ENCODE measurements at regions not wholly inside any gene's neighbourhood (a gene's known extent, or its start where the extent isn't known, plus 50 kb on each side); places are given as distances from the start of the nearest gene placed in this dataset.

- no peak for TF ChIP-seq POLR2A (IDR thresholded peaks at IDR 0.05)
- no peak for TF ChIP-seq CTCF (IDR thresholded peaks at IDR 0.05)
- intact Hi-C loops (cut with DNase I; ENCODE audit: low total_unique reads) = no loop called here
- 81 to 83% methylated on average over 8 of the region's 8 CpGs for WGBS, 2 donors
Observed at GRCh38 chr13:22009500-22009899, 338.6 kb downstream of the FGF9 start.

GRCh38 chr13:22009937-22010336, 339.1 kb downstream of the FGF9 start:
- TF ChIP-seq CTCF (IDR thresholded peaks at IDR 0.05) (no peak), POLR2A (IDR thresholded peaks at IDR 0.05) (no peak)
- Histone ChIP-seq H3K4me1 (no peaks in the 10 kb centered on the region), H3K27me3 (no peaks in the 10 kb centered on the region), H3K4me3 (no peak overlapping the region), H3K9me3 (no peaks in the 10 kb centered on the region), H3K36me3 (ENCODE audit: low read depth, missing control alignments) (no peaks in the 10 kb centered on the region), H3K27ac (no peak overlapping the region)
- WGBS, 2 donors = 83 to 94% methylated on average over 6 of the region's 6 CpGs
- intact Hi-C loops (cut with DNase I; ENCODE audit: low total_unique reads) = no loop called here
- no peak for DNase-seq

More at GRCh38 chr13:22009500-22009899, 338.6 kb downstream of the FGF9 start:
- Histone ChIP-seq H3K27me3 (no peaks in the 10 kb centered on the region), H3K4me1 (no peaks in the 10 kb centered on the region), H3K4me3 (no peak overlapping the region), H3K9me3 (no peaks in the 10 kb centered on the region), H3K36me3 (ENCODE audit: low read depth, missing control alignments) (no peaks in the 10 kb centered on the region), H3K27ac (no peak overlapping the region)
- peak; percentile 20 for DNase-seq

- H3K27ac ChIP-seq = no peak overlapping the region
- no peaks in the 10 kb centered on the region for H3K9me3 ChIP-seq
- H3K4me3 ChIP-seq = no peak overlapping the region
- intact Hi-C loops (cut with DNase I; ENCODE audit: low total_unique reads) = no loop called here
- H3K36me3 ChIP-seq (ENCODE audit: low read depth, missing control alignments) = no peaks in the 10 kb centered on the region
- DNase-seq = no peak
- H3K27me3 ChIP-seq = no peaks in the 10 kb centered on the region
- 71 to 74% methylated on average over 2 of the region's 2 CpGs for WGBS, 2 donors
- no peak for TF ChIP-seq POLR2A (IDR thresholded peaks at IDR 0.05)
- no peak for TF ChIP-seq CTCF (IDR thresholded peaks at IDR 0.05)
- no peaks in the 10 kb centered on the region for H3K4me1 ChIP-seq
Observed at GRCh38 chr13:22012686-22013085, 341.8 kb downstream of the FGF9 start.

- Histone ChIP-seq H3K27ac (no peak overlapping the region), H3K27me3 (no peaks in the 10 kb centered on the region), H3K4me1 (no peaks in the 10 kb centered on the region), H3K9me3 (no peaks in the 10 kb centered on the region), H3K4me3 (no peak overlapping the region), H3K36me3 (ENCODE audit: low read depth, missing control alignments) (no peaks in the 10 kb centered on the region)
- no peak for TF ChIP-seq POLR2A (IDR thresholded peaks at IDR 0.05)
- TF ChIP-seq CTCF (IDR thresholded peaks at IDR 0.05) = no peak
- DNase-seq = no peak
- 65 to 73% methylated on average over 6 of the region's 6 CpGs for WGBS, 2 donors
- intact Hi-C loops (cut with DNase I; ENCODE audit: low total_unique reads) = no loop called here
Observed at GRCh38 chr13:22014469-22014868, 343.6 kb downstream of the FGF9 start.

GRCh38 chr13:22017226-22017625, 346.4 kb downstream of the FGF9 start:
- Histone ChIP-seq H3K27ac (no peak overlapping the region), H3K27me3 (no peaks in the 10 kb centered on the region), H3K4me1 (no peaks in the 10 kb centered on the region), H3K9me3 (no peaks in the 10 kb centered on the region), H3K36me3 (ENCODE audit: low read depth, missing control alignments) (no peaks in the 10 kb centered on the region), H3K4me3 (no peak overlapping the region)
- TF ChIP-seq CTCF (IDR thresholded peaks at IDR 0.05) (no peak), POLR2A (IDR thresholded peaks at IDR 0.05) (no peak)
- no peak for DNase-seq
- intact Hi-C loops (cut with DNase I; ENCODE audit: low total_unique reads) = no loop called here
- WGBS, 2 donors = 61 to 62% methylated on average over 3 of the region's 3 CpGs

Data from testis (tissue), 2 donors.